ENCODE measurements at regions not wholly inside any gene's neighbourhood (a gene's known extent, or its start where the extent isn't known, plus 50 kb on each side); places are given as distances from the start of the nearest gene placed in this dataset.

DNA sequence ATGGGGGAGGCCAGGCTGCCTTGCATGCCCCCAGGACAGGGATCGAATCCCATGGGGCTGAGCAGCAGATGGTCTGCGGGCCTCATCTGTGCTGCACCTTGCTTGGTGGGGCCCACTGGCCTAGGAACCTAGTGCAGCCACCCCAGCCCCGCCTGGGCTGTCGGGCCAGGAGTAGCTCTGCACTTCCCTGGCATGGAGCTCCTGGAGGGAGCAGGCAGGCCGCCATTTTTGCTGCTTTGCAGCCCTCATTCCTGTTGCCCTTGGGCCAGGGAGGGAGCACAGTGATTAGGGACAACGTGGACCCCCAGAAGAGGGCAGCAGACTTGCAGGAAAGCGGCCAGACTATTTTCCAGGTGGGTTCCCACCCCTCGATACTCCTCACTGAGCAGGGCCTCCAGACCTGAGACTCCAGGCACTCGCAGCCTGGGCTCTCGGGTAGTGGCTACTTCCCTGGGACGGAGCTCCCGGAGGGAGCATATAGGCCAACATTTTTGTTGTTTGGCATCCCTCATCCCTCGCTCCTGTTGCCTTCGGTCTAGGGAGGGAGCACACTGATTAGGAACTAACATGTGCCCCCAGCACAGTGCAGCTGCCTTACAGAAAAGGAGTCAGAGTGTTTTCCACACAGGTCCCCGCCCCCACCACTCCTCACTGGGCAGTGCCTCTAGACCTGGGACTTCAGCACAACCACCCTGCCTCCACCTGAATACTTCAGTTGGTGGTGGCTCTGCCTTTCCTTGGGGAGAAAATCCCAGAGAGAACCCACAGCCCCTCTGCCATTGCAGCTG is 99.5 kb downstream of the MAIP1 start:
- no peak for DNase-seq (ENCODE audit: low read depth, low spot score)

DNA sequence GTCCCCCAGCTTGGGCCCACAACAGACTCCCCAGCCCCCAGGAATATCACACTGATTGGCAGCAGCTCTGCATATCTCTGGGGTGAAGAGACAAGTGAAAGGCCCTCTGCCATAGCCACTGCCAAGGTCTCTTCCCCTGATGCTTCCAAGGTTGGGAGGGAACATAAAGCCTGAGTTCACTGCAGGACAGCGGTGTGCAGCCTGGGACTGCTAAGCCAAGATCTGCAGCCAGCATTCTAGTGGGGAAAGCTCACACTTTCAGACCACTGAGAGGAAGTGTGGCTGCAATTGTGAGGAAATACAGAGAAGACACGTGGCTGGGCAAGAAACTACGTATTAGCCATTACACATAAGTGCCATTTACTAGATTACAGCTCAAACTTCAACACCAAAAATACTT is 100.7 kb downstream of the MAIP1 start:
- no peak for DNase-seq (ENCODE audit: low read depth, low spot score)

DNA sequence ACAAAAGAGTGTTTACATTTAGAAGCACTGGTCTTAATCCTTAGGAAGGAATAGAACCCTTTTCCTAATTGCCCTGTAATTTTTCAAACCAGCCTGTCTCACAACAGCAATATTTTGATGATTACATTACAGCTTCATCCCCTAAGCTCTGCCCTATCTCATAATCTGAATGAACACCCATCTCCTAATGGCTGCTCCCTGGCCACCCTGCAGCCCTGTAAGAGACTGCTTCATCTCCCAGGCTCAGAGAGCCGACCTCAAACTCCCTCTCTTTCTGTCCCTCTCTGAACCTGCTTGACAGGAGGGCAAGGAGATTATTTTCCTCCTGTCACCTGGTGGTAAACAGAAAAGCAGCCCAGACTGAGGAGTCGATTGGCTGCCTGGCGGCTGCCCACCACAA is 107.8 kb downstream of the MAIP1 start:
- DNase-seq (ENCODE audit: low read depth, low spot score): no peak

- no peak for DNase-seq (ENCODE audit: low read depth, low spot score)
These were observed 109.5 kb downstream of the MAIP1 start for GRCh38 chr2:200064879-200065278.

- peak; percentile 9 for DNase-seq (ENCODE audit: low read depth, low spot score)
These were observed 110.1 kb downstream of the MAIP1 start for GRCh38 chr2:200065477-200065876.

GRCh38 chr2:200066417-200066816 is 111.0 kb downstream of the MAIP1 start:
- DNase-seq (ENCODE audit: low read depth, low spot score): no peak

DNA sequence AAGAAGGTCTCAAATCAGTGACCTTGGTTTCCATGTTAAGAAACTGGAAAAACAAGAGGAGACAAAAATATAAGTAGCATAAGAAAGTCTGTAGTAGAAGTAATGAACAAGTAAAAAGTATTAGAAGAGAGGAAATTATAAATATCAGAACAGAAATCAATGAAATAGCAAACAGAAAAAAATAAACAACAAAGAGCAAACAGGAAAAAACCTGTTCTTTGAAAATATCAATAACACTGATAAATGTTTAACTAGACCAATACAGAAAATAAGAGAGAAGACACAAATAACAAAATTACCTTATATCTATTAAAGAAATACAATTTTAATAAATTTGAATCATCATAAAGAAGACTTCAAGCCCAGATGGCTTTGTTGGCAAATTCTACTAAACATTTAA is 113.3 kb downstream of the MAIP1 start:
- no peak for DNase-seq (ENCODE audit: low read depth, low spot score)

GRCh38 chr2:200077210-200077650 is 121.8 kb downstream of the MAIP1 start:
- peak; percentile 56 for DNase-seq (ENCODE audit: low read depth, low spot score)

GRCh38 chr2:200077838-200078237 is 122.5 kb downstream of the MAIP1 start:
- no peak for DNase-seq (ENCODE audit: low read depth, low spot score)

GRCh38 chr2:200079356-200079755 is 124.0 kb downstream of the MAIP1 start:
- DNase-seq (ENCODE audit: low read depth, low spot score): no peak

DNA sequence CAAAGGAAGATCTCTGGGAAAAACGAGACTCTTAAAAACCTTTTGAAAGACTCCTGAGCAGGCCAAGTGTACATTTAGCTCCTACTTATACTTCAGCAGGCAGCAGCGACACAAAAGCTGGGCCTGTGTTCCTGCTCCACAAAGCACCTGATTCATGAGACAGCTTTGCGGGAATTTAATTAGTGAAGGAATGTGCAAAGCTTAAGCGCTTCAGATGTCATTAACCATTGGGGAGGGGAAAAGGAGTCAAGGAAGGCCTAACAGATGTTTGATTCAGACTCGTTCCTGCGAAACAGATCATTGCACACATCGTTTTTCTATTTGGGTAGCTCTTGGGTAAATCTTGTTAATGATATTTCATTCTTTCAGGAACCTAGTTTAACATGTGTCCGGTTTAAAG is 125.9 kb downstream of the MAIP1 start:
- no peak for DNase-seq (ENCODE audit: low read depth, low spot score)

DNA sequence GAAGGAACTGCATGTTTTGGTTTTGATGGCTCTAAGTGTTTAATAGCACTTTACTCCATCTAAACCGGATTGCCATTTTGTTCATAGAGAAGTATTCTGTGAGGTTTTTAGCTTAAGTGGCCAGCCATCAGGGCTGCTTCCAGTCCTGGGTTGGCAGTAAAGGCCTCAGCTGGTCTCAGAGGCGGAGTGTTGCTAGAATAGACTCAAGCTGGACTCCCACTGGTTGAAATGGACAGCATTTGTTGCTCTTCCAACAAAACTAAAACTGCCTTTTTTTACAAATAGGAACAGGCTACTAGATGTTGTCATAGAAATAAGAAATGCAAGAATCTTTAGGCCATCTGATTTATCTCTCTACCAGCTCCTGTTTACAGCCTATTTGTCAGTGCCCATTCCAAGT is 126.4 kb downstream of the MAIP1 start:
- no peak for DNase-seq (ENCODE audit: low read depth, low spot score)

DNA sequence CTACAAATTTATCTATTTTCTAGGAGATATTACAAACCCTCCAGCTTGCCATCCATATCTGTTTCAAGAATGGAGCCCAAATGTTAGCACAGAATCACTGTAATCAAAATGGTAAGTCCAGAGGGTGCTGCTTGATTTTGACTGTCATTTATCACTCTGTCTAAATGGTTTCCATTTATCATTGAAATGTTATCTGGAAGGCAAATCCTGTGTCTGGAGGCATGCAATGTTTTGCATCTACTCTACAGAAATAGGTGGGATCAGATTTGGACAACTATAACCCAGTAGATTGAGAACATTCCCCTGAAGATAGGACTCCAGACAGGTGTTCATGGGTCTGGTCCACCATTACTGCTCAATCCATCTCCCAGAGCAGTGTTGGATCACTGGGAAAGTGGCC is 128.7 kb downstream of the MAIP1 start:
- DNase-seq (ENCODE audit: low read depth, low spot score): no peak

DNA sequence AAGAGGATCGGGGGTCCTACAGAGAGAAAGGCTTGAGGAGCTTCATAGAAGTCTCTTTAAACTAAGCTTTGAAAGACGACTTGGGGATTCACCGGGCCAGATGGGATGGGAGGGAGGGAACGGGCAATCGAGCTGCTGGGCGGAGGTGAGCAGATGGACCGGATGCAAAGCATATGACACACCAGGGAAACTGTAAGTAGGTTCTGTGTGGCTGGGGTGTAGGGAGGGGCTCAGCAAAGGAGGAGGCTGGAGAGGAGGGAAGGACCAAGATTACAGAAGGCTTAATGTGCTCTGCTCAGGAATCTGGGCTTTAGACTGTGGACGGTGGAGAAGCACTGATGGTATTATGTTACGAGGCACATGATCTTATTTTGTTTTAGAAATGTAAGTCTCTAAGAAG is 131.5 kb downstream of the MAIP1 start:
- DNase-seq (ENCODE audit: low read depth, low spot score): no peak

GRCh38 chr2:200087451-200087850 is 132.1 kb downstream of the MAIP1 start:
- no peak for DNase-seq (ENCODE audit: low read depth, low spot score)

DNA sequence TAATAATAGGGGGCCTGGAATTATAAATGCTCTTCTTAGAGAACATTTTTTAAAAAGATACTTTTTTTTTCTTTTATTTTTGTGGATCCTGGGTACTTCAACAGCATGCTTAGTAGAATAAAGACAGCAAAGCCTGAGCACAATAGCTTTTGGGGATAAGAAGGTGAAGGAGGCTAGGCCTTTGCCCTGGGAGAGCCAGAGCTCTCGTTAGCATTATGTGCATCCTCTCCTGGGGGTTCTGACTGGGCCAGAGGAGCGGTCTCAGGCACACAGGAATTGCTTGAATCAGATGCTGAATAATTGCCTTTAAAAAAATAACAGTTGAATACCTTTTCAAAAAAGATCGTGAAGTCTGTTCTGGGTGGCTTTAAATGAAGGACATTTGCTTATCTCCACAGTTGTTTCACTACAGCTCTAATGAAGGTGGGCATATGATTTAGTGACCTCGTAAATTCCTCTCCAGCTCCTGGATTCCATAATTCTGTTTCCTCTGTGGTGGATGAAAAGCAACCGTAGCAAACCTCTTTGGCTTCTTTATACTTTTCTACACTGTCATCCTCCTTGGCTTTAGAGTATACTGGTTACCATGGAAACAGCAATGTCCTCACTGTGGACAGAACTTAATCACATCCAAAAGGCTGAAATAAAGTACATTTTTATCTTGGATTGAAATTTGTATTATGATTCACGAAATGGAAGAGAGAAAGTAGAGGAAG is 133.8 kb downstream of the MAIP1 start:
- no peak for DNase-seq (ENCODE audit: low read depth, low spot score)

DNA sequence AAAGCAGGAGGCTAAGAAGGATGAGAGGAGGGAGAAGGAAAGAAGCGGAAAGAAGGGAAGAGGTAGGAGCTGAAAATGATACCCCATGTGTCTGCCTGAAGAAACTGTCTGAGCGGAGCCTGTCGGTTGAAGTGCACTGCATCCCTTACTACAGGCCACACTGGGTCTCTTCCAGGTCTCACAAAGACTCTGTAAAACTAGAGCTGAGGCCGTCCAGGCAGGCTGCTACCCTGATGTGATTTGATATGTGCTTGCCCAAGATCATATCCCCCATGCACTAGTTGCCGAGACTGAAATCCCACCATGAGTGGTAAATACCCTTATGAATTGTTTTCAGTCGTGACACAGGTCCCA is 134.4 kb downstream of the MAIP1 start:
- DNase-seq (ENCODE audit: low read depth, low spot score): no peak

GRCh38 chr2:200090683-200091082 is 135.3 kb downstream of the MAIP1 start:
- DNase-seq (ENCODE audit: low read depth, low spot score): no peak

DNA sequence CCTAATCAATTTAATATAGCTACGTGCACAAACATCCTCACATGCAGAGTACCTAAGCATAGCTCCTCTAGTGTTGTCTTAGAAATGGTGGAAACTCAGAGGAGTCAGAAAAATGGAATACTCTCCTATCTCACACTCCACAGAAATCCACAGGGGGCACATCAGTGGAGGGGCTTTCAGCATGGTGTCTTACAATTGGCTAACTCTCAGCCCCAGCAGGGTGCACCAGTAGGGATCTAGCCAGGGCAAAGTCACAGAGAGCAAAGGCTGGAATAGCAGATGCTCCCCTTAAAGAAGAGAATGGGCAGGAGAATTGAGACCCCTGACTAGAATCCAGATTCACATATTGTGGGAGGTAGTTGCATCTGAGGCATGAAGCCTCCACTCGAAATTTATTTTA is 135.7 kb downstream of the MAIP1 start:
- no peak for DNase-seq (ENCODE audit: low read depth, low spot score)

GRCh38 chr2:200092235-200092634 is 136.9 kb downstream of the MAIP1 start:
- DNase-seq (ENCODE audit: low read depth, low spot score): no peak

GRCh38 chr2:200095436-200095835 is 140.1 kb downstream of the MAIP1 start:
- DNase-seq (ENCODE audit: low read depth, low spot score): no peak

GRCh38 chr2:200099256-200099655 is 143.9 kb downstream of the MAIP1 start:
- DNase-seq (ENCODE audit: low read depth, low spot score): no peak

DNA sequence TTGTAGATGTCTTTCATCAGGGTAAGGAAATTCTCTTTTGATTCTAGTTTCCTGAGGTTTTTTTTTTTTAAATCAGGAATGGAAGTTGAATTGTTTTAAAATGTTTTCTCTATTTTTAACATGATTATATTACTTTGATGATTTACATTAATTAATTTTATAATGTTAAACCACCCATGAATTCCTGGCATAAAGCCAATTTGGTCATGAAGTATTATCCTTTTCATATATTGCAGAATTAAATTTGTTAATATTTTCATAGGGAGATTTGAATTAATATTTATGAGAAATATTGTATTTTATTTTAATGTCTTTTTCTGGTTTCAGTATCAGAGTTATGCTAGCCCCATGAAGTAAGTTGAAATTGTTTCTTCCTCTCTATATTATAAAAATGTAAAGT is 144.6 kb downstream of the MAIP1 start:
- DNase-seq (ENCODE audit: low read depth, low spot score): no peak

All from smooth muscle cell of the brain vasculature (primary cell).